ENCODE measurements at regions not wholly inside any gene's neighbourhood (a gene's known extent, or its start where the extent isn't known, plus 50 kb on each side); places are given as distances from the start of the nearest gene placed in this dataset.

DNA sequence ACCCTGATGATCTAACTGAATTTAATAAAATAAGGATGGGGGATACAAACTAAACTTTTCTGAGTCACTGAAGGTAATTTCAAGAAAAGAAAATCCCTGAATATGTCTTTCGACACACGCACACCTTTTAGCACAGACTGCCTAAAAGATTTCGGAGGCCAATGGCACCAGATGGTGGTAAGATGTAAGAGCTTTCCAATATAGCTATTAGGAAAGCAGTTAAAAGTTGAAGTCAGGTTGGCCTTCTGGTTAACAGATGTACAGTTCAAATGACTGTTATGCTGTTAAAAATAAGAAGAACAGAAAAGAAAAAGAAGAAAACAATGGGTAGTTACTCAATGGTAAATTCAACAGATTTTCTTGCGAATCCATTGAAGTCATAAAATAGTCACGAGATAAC, 80.7 kb upstream of the KRR1 start:
- no peak for TF ChIP-seq POLR2A (IDR thresholded peaks at IDR 0.05)
- TF ChIP-seq, protein P1, sequence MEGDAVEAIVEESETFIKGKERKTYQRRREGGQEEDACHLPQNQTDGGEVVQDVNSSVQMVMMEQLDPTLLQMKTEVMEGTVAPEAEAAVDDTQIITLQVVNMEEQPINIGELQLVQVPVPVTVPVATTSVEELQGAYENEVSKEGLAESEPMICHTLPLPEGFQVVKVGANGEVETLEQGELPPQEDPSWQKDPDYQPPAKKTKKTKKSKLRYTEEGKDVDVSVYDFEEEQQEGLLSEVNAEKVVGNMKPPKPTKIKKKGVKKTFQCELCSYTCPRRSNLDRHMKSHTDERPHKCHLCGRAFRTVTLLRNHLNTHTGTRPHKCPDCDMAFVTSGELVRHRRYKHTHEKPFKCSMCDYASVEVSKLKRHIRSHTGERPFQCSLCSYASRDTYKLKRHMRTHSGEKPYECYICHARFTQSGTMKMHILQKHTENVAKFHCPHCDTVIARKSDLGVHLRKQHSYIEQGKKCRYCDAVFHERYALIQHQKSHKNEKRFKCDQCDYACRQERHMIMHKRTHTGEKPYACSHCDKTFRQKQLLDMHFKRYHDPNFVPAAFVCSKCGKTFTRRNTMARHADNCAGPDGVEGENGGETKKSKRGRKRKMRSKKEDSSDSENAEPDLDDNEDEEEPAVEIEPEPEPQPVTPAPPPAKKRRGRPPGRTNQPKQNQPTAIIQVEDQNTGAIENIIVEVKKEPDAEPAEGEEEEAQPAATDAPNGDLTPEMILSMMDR (IDR thresholded peaks at IDR 0.05 in 8 of 11, conservative IDR thresholded peaks at IDR 0.05 in 3 of 11): no peak

Data from spleen (tissue), 7 donors.